GM12801 (cell line): ENCODE measurements at regions not wholly inside any gene's neighbourhood (a gene's known extent, or its start where the extent isn't known, plus 50 kb on each side); places are given as distances from the start of the nearest gene placed in this dataset.

Source experiments
- TF ChIP-seq, protein P1 (sequence below): IDR thresholded peaks from one replicate; pipeline ENCODE4 v1.5.1; 2011; ENCODE audit warnings: control low read depth; ENCODE audit not compliant: insufficient read length; ENCODE audit errors: extremely low read depth

DNA sequence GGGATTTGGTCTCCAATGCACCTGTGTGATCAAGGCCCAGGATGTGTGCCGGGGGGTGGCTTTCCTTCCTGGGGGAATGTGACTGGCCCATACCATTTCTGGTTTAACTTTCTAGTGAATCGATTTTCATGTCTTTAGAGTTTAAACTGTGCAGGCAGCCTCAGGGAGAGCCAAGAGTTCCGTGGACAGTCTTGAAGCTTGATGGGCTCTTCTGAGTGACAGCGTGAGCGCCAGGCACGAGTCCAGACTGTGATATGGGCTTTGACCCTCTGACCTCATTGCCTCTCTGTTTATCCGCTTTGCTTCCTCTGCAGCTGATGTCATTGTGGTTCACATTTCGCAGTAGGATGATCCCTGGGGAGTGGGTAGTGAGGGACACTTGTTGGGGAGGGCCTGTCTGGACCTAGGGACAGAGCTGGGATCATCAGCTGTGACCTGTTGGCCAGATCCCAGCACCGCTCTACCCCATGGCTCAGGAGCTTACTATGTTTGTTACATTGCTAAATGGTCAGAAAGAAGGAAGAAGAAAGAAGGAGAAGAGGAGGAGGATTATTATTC, 80.6 kb upstream of the CLDN5 start:
- TF ChIP-seq, protein P1, sequence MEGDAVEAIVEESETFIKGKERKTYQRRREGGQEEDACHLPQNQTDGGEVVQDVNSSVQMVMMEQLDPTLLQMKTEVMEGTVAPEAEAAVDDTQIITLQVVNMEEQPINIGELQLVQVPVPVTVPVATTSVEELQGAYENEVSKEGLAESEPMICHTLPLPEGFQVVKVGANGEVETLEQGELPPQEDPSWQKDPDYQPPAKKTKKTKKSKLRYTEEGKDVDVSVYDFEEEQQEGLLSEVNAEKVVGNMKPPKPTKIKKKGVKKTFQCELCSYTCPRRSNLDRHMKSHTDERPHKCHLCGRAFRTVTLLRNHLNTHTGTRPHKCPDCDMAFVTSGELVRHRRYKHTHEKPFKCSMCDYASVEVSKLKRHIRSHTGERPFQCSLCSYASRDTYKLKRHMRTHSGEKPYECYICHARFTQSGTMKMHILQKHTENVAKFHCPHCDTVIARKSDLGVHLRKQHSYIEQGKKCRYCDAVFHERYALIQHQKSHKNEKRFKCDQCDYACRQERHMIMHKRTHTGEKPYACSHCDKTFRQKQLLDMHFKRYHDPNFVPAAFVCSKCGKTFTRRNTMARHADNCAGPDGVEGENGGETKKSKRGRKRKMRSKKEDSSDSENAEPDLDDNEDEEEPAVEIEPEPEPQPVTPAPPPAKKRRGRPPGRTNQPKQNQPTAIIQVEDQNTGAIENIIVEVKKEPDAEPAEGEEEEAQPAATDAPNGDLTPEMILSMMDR, result no peak

DNA sequence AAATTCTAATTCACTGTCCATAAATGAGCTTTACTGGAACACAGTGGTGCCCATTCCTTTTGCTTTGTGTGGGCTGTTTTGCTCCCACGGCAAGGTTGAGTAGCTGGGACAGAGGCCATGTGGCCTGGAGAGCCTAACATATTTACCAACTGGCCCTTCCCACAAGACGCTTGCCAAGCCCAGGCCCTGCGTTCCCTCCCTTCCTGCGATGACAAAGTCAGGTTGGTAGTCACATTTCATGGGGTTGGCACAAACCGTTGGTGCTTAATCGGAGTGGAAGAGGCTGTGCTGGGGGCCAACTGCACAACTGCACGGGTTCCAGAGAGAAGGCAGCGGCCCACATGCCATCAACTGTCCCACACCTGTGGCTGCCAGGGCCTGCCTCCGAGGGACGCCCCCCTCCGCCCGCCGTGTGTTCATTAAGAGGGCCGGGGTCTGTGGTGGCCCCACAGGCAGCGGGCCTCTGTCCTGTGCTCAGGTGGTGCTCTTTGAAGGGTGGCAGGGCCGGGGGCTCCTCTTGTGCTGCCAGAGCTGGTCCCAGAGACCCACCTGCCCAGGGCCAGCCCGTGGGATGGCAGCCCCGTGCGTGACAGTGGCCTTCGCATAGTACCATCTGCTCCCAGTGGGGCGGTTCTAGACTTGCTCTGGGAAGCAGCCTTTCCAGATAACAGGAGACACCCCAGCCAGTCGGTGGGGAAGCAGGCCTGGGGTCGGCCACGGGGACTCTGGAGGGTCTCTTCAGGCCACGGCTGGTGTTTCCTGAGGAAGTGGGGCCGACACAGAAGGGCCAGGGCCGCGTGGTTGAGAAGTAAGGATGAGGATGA, 81.5 kb upstream of the CLDN5 start:
- TF ChIP-seq, protein P1, result no peak

DNA sequence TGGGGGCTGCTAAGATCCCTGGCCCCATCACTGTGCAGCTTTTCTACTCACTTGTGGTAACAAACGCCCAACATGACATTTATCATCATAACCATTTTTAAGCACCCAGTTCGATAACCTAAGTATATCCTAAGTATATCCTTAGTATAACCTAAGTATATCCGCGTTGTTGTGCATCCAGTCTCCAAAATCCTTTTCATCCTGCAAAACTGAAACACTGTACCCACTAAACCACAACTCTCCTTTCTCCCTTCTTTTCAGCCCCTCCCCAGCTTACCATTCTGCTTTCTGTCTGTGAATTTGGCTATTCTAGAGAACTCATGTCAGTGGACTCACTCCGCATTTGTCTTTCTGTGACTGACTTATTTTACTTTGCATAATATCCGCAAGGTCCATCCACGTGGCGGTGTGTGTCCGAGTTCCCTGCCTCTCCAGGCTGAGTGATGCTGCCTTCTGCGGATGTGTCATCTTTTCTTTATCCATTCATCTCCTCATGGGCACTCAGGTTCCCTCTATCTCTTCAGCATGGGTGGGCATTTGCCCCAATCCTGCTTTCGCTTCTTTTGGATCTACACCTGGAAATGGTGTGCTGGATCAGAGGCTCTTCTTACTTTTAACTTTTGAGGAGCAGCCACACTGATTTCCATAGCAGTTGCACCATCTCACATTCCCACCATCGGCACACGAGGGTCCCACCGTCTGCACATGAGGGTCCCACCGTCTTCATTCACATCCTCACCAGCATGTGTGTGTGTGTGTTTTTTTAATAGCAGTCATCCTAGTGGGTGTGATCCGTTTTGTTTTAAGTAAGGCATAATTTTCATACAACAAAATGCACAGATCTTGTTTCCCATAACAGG, 82.4 kb upstream of the CLDN5 start:
- TF ChIP-seq, protein P1, result no peak

DNA sequence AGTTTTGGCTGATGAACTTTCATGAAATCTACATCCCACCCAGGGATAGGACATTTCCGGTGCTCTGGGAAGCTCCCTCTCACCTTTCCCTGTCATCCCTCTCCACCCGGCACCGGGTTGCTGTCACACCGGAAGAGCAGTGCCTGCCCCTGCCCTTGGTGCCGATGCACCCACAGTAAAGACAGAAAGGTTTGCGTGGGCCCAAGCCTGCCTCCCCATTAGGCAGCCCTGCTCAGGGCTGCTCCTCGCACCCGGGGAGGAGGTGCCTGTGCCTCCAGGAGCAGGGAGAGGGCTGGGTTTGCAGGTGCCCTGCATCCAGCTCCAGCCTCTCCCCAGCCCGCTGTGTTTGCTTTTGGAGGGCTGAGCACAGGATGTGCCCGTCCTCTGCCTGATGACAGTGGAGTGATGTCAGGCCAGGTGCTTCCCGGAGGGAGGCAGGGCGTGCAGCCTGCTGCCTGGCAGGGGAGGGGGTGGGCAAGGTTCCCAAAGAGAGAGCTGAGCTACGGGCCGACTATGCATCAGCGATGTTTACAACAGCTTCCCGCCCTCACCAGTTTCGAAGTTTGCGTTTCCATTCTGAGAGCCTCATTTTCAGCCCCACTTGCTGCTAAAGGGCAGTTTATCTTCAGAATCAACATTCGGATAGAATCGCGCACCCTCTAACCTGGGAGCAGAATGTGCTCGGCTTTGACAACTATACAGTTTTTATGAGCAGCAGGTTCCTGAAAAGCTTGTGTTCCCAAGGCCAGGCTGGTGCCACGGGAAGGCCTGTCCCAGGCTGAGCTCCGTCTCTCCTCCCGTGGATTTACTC, 83.2 kb upstream of the CLDN5 start:
- TF ChIP-seq, protein P1, result no peak

DNA sequence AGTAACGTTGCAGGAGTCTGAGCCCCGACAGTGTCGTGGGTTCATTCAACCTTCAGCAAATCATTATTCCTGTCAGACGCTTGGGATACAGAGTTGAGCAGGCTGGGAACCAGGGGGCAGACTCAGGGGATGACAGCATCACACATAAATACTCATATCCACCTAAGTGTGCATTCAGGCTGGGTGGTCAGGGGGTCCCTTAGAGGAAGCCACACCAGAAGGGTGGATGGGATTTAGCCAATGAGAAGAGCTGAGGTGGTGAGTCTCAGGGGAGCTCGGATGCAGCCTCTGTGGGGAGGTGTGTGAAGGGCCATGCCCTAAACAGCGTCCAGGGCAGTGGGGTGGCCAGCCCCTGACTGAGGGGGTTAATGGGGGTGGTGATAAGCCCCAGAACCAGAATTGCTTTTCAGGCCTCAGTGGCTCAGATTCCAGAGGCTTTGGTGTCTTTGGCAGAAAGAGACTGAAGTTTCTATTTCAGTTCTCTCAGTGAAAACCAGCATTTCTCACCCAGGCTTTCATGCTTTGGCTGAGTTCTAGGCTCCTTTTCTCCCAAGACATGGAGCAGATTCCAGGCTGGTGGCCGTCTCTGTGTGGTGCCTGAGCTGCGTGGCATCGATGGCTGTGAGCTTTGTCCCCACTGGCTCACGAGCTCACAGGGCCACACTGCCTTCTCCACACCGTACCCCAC, 83.9 kb upstream of the CLDN5 start:
- TF ChIP-seq, protein P1, result no peak

DNA sequence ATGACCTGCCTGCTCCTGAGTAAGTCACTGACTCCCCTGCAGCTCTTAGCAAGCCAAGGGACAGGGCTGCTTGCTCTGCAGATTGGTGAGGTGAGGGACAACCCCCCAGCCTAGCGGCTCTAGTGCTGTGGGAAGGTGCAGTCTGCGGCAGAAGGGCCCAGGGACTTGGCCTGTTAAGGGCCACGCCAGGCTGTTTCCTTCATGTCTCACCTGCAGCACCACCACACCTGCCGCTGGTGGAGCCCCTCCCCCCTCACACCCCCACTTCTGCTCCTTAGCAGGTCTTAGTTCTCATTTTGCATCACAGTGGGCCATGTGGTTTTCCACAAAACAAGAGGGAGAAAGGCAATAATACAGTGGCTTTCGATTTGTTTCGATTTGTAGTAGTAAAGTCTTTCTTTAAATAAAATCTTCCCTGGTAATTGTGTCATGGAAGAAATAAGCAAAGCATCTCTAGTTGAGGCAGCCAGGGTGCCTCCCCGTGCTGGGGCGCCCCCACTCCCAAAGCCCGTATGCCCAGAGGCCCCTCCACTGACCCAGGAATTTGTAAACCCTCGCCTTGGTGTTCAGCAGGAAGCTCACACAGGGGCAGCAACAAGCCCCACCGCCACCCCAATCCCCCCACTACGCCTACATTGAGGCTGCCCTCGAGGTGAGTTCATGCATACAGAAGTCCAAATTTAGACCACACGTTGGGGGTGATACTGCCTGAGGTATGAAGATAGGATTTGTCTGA, 86.5 kb upstream of the CLDN5 start:
- TF ChIP-seq, protein P1, result no peak
